ENCODE measurements at regions not wholly inside any gene's neighbourhood (a gene's known extent, or its start where the extent isn't known, plus 50 kb on each side); places are given as distances from the start of the nearest gene placed in this dataset.
"Not testable (repeated sequence)": the region's sequence is repeated elsewhere in the genome, so short reads cannot be mapped to it uniquely, and the experiment has no call there.

DNA sequence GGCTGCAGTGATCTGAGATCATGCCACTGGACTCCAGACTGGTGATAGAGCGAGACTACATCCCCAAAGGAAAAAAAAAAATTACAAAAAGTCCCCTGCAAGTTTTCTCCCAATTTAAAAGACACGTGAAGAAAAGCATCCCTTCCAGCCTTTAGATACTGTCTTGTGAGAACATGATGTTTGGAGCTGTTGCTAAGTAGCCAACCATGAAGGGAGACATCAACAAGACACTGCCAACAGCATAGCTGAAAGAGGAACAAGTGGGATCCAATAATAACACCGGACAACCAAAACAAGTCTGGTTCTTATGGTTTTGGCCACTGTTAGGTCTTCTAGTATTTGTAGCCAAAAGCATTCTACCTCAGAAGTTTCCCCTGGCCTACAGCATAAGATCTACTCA, 118.9 kb upstream of the CCDC180 start:
- H3K4me1 ChIP-seq, result no peaks in the 10 kb centered on the region
- H3K9me3 ChIP-seq, result no peaks in the 10 kb centered on the region
- H3K27ac ChIP-seq, result no peak overlapping the region
- H3K36me3 ChIP-seq, result no peaks in the 10 kb centered on the region
- intact Hi-C loops (cut with DNase I), result no loop called here
- H3K27me3 ChIP-seq, result no peaks in the 10 kb centered on the region
- TF ChIP-seq, protein P1, sequence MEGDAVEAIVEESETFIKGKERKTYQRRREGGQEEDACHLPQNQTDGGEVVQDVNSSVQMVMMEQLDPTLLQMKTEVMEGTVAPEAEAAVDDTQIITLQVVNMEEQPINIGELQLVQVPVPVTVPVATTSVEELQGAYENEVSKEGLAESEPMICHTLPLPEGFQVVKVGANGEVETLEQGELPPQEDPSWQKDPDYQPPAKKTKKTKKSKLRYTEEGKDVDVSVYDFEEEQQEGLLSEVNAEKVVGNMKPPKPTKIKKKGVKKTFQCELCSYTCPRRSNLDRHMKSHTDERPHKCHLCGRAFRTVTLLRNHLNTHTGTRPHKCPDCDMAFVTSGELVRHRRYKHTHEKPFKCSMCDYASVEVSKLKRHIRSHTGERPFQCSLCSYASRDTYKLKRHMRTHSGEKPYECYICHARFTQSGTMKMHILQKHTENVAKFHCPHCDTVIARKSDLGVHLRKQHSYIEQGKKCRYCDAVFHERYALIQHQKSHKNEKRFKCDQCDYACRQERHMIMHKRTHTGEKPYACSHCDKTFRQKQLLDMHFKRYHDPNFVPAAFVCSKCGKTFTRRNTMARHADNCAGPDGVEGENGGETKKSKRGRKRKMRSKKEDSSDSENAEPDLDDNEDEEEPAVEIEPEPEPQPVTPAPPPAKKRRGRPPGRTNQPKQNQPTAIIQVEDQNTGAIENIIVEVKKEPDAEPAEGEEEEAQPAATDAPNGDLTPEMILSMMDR (IDR thresholded peaks at IDR 0.05), result no peak
- no peak for DNase-seq
- no peak overlapping the region for H3K4me3 ChIP-seq
- no peak for ATAC-seq

DNA sequence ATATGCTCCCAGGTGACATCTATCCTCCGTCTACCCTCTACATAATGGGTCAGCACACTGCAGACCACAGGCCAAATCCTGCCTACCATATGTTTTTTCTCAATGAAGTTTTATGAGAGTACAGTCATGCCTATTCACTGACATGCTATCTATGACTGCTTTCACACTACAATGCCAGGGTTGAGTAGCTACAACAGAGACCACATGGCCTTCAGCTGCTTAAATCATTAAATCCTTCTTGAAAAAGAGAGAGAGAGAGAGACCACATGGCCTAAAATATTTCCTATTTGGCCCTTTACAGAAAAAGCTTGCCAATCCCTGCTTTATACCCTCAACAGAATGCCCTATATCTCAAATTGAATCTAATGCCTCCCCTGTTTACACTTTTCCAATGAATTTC, 119.8 kb upstream of the CCDC180 start:
- ATAC-seq; intact Hi-C loops (cut with DNase I); H3K4me1 ChIP-seq; H3K9me3 ChIP-seq; H3K27ac ChIP-seq; H3K27me3 ChIP-seq; H3K36me3 ChIP-seq; H3K4me3 ChIP-seq: not testable (repeated sequence)
- DNase-seq, result peak in 2 of 4 donors; percentile 24 to 52

DNA sequence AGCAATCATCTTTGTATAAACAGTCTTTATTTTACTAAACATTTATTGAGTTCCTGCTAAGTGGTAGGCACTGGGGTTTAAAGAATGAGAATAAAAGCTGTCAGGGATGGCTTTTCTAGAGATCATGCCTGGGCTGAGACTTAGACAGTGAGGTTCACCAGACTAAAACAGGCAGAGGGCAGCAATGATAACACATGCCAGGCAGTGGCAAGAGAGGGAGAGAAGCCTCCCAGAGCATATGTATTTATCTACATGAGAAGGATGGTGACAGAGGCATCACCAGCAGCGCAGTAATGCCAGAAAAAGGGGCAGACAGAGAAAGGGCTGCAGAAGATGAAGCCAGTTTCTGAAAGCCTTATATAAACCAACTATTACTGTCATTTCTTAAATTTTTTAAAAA, 121.0 kb upstream of the CCDC180 start:
- Histone ChIP-seq H3K36me3 (no peaks in the 10 kb centered on the region), H3K4me1 (no peaks in the 10 kb centered on the region), H3K27ac (no peak overlapping the region), H3K27me3 (peaks cover 0 to 6% of the 10 kb centered on the region in 2 donors), H3K4me3 (no peak overlapping the region), H3K9me3 (no peaks in the 10 kb centered on the region)
- TF ChIP-seq, protein P1 (IDR thresholded peaks at IDR 0.05), result no peak
- no peak for ATAC-seq
- intact Hi-C loops (cut with DNase I), result no loop called here
- DNase-seq, result no peak

DNA sequence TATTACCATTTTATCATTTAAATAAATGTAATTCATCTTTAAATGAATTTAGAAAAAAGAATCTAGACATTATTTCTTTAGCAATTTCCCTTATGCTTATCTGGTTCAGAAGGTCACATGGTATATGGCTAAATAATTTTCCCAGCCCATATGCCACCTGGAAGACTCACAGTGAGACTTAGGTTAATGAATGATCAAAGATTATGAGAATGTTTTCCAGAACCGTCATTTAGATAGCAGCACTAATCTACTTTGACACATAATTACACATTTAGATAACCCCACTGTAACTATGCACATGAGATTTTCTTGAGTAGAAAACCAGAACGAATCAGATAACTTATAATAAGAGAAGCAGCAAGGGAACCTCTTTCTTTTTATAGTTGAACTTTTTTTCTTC, 124.9 kb upstream of the CCDC180 start:
- H3K27me3 ChIP-seq; H3K9me3 ChIP-seq; H3K4me3 ChIP-seq; DNase-seq; H3K36me3 ChIP-seq; H3K4me1 ChIP-seq; intact Hi-C loops (cut with DNase I); H3K27ac ChIP-seq; ATAC-seq: not testable (repeated sequence)

DNA sequence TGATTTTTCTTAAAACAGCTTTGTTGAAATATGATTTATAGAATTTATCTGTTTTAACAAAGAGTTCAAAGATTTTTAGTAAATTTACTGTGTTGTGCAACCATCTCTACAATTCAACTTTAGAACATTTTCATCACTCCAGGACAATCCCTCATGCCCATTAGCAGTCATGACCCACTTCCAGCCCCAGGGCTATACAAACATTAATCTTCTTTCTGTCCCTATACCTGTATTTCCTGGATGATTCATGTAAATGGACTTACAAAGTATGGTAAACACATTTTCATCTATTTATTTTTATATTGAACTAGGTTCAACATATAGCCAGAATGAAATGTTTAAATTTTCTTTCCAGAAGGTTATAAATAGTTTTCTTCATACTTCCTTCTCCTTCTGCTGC, 127.8 kb upstream of the CCDC180 start:
- no peaks in the 10 kb centered on the region for H3K36me3 ChIP-seq
- no peaks in the 10 kb centered on the region for H3K4me1 ChIP-seq
- peaks cover 0 to 6% of the 10 kb centered on the region in 2 donors for H3K27me3 ChIP-seq
- TF ChIP-seq, protein P1 (IDR thresholded peaks at IDR 0.05), result no peak
- H3K9me3 ChIP-seq, result no peaks in the 10 kb centered on the region
- H3K4me3 ChIP-seq, result no peak overlapping the region
- DNase-seq, result no peak
- no peak for ATAC-seq
- intact Hi-C loops (cut with DNase I), result no loop called here
- no peak overlapping the region for H3K27ac ChIP-seq

DNA sequence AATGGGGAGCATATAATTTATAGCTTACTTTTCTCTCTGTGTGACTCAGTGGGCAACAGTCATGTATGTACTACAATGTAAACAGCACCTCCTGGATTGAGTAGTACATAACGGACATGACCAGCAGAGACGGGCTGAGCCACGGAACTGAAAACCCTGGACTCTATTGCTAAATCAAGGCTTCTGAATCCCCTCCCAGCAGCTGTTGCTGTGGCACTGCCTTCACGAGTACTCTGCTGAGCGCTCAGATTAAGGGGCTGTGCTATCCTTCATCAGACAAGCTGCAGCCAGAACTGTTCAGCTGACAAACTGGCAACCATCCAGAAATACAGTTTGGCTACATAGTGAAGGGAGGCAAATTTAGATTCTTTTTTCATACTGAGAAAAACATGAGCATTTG, 131.3 kb upstream of the CCDC180 start:
- DNase-seq (peak in 2 of 4 donors; percentile 55 to 74), ATAC-seq (no peak)
- H3K9me3 ChIP-seq, result no peaks in the 10 kb centered on the region
- no peaks in the 10 kb centered on the region for H3K36me3 ChIP-seq
- no peak overlapping the region for H3K4me3 ChIP-seq
- intact Hi-C loops (cut with DNase I), result no loop called here
- no peaks in the 10 kb centered on the region for H3K4me1 ChIP-seq
- H3K27ac ChIP-seq, result no peak overlapping the region
- TF ChIP-seq, protein P1 (IDR thresholded peaks at IDR 0.05), result no peak
- H3K27me3 ChIP-seq, result no peaks in the 10 kb centered on the region

DNA sequence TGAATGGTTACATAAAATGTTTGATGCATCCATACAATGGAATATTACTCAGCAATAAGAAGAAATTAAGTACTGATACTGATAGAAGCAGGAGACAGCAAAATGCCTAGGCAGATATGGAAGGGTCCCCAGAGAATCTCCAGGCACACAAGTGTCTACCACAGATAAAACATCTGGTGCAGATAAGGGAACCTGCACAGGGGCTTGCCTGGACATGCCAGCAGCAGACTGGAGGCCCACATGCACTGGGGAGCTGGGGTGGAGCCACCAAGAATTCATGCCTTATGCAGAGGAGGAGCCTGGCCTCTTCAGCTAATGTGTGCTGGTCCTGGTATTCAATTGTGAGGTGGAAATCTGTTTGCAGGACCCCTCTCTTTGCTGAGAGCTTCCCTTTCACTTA, 129.2 kb upstream of the CTSV start:
- H3K27me3 ChIP-seq; H3K36me3 ChIP-seq; H3K4me1 ChIP-seq; DNase-seq; H3K4me3 ChIP-seq; H3K27ac ChIP-seq; H3K9me3 ChIP-seq; intact Hi-C loops (cut with DNase I); ATAC-seq: not testable (repeated sequence)

DNA sequence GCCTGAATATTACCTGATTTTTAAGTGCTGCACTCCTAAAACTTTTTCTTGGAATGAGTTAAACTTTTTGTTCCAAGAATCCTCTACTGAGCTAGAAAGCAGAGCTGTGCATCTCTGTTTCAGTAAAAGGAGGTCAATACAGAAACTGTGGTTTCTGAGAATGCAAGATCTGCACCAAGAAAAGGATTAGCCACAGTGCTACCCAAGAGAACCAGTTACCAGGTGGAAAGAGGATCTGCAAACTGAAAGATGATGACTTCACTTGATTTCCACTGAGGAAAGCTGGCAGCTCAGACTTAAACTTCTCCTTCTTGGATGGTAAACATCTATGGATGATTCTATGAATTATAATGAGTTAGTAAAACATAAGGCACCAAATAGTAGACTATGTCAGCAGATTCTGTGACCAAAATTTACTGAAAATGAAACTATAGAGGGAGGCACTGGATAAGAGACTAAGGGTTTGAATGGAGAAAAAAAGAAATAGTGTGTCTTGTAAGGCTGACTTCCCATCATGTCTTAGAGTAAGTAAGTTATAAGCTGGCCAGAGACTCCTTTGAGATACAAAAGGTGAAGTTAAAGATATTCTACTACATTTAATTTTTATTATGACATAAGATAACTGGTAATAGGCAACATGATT, 127.7 kb upstream of the CTSV start:
- H3K27ac ChIP-seq; H3K27me3 ChIP-seq; H3K36me3 ChIP-seq; ATAC-seq; H3K4me1 ChIP-seq; intact Hi-C loops (cut with DNase I); H3K9me3 ChIP-seq; H3K4me3 ChIP-seq; DNase-seq: not testable (repeated sequence)
